Neural cell (in vitro differentiated cells): ENCODE measurements at regions not wholly inside any gene's neighbourhood (a gene's known extent, or its start where the extent isn't known, plus 50 kb on each side); places are given as distances from the start of the nearest gene placed in this dataset.

Experiments
- CTCF ChIP-seq: fragments of 450-650 bp; IDR thresholded peaks from 2 replicates; pipeline ENCODE4 v1.5.1; 2014; ENCODE audit warnings: antibody characterized with exemption, mild to moderate bottlenecking, moderate library complexity; ENCODE audit not compliant: poor library complexity, severe bottlenecking
- EP300 ChIP-seq: fragments of 450-650 bp; conservative IDR thresholded peaks from 2 replicates; pipeline ENCODE4 v1.6.1; 2014; ENCODE audit warnings: antibody characterized with exemption, mild to moderate bottlenecking, moderate library complexity; ENCODE audit not compliant: poor library complexity, severe bottlenecking
- EZH2 ChIP-seq: fragments of 200-600, 300-800 bp; shearing (Covaris generic), sonication (generic); IDR thresholded peaks from 2 replicates; pipeline ENCODE4 v1.6.1; 2014; ENCODE audit warnings: antibody characterized with exemption, low read length, borderline replicate concordance, mild to moderate bottlenecking; ENCODE audit not compliant: insufficient read depth, poor library complexity, severe bottlenecking
- POLR2AphosphoS5 ChIP-seq: IDR thresholded peaks from 2 replicates; pipeline ENCODE4 v1.6.1; 2012
- RAD21 ChIP-seq: fragments of 450-650 bp; conservative IDR thresholded peaks from 2 replicates; pipeline ENCODE4 v1.6.1; 2014; ENCODE audit warnings: antibody characterized with exemption, mild to moderate bottlenecking, moderate library complexity
- REST ChIP-seq: IDR thresholded peaks from 2 replicates; pipeline ENCODE4 v1.6.1; 2012; ENCODE audit warnings: borderline replicate concordance
- SMC3 ChIP-seq: fragments of 450-650 bp; conservative IDR thresholded peaks from 2 replicates; pipeline ENCODE4 v1.6.1; 2014; ENCODE audit warnings: antibody characterized with exemption, mild to moderate bottlenecking, moderate library complexity; ENCODE audit not compliant: poor library complexity

GRCh38 chr6:67663105-67663895 lies 971.8 kb upstream of the ADGRB3 start:
- TF ChIP-seq CTCF (no peak), EP300 (no peak), SMC3 (no peak), POLR2AphosphoS5 (no peak), RAD21 (no peak), REST (no peak), EZH2 (no peak)
